GM23338 (cell line): ENCODE measurements at regions not wholly inside any gene's neighbourhood (a gene's known extent, or its start where the extent isn't known, plus 50 kb on each side); places are given as distances from the start of the nearest gene placed in this dataset.
"Not testable (repeated sequence)": the region's sequence is repeated elsewhere in the genome, so short reads cannot be mapped to it uniquely, and the experiment has no call there.

Experiments
- ATAC-seq: fragments of 200-7000 bp; cut with Tn5 transposase; 3 replicates; pipeline ENCODE4 v1.9.1; 2020
- DNase-seq: peaks from one replicate; pipeline ENCODE4 v3.0.0-alpha.2; 2015; ENCODE audit warnings: low spot score
- H2AFZ ChIP-seq: fragments of 200-600 bp; sonication (generic); 2 replicates; pipeline ENCODE4 v1.8.0; 2016; ENCODE audit warnings: antibody characterized with exemption, mild to moderate bottlenecking, moderate library complexity
- H3F3A ChIP-seq: fragments of 200-600 bp; sonication (generic); replicated peaks from 2 replicates; pipeline ENCODE4 v1.8.0; 2017; ENCODE audit warnings: antibody characterized with exemption, mixed run types, low read depth
- H3K27ac ChIP-seq: fragments of 200-600 bp; sonication (generic); 2 replicates; pipeline ENCODE4 v1.6.1; 2016; ENCODE audit warnings: low read depth
- H3K27me3 ChIP-seq: fragments of 200-600 bp; sonication (generic); 2 replicates; pipeline ENCODE4 v1.8.0; 2016; ENCODE audit warnings: mild to moderate bottlenecking, mixed run types, moderate library complexity; ENCODE audit not compliant: insufficient read depth
- H3K36me3 ChIP-seq: fragments of 200-600 bp; sonication (generic); 2 replicates; pipeline ENCODE4 v1.8.0; 2016; ENCODE audit warnings: mild to moderate bottlenecking; ENCODE audit not compliant: insufficient read depth
- H3K4me1 ChIP-seq: fragments of 200-600 bp; sonication (generic); 2 replicates; pipeline ENCODE4 v1.8.0; 2016; ENCODE audit warnings: mild to moderate bottlenecking, moderate library complexity; ENCODE audit not compliant: insufficient read depth
- H3K4me2 ChIP-seq: fragments of 200-600 bp; sonication (generic); 2 replicates; pipeline ENCODE4 v1.7.1; 2017; ENCODE audit warnings: mixed run types
- H3K4me3 ChIP-seq: fragments of 200-600 bp; sonication (generic); 2 replicates; pipeline ENCODE4 v1.6.1; 2016; ENCODE audit warnings: mixed run types
- H3K79me2 ChIP-seq: fragments of 200-600 bp; sonication (generic); replicated peaks from 2 replicates; pipeline ENCODE4 v1.8.0; 2017; ENCODE audit warnings: mild to moderate bottlenecking; ENCODE audit not compliant: insufficient read depth
- H3K9me2 ChIP-seq: fragments of 200-600 bp; sonication (generic); 2 replicates; pipeline ENCODE4 v1.8.0; 2017; ENCODE audit not compliant: insufficient read depth
- H4K20me1 ChIP-seq: fragments of 200-600 bp; sonication (generic); replicated peaks from 2 replicates; pipeline ENCODE4 v1.8.0; 2017; ENCODE audit warnings: mild to moderate bottlenecking; ENCODE audit not compliant: insufficient read depth
- H3K27ac Mint-ChIP-seq: 2 replicates; pipeline ENCODE4 v1.8.0; 2020; ENCODE audit warnings: inconsistent platforms, mild to moderate bottlenecking, moderate library complexity, mixed read lengths
- H3K27me3 Mint-ChIP-seq: 3 replicates; pipeline ENCODE4 v1.8.0; 2022; ENCODE audit warnings: low read depth, mild to moderate bottlenecking, moderate library complexity, mixed read lengths, inconsistent platforms; ENCODE audit not compliant: insufficient read depth, poor library complexity
- H3K36me3 Mint-ChIP-seq: 3 replicates; pipeline ENCODE4 v1.8.0; 2021; ENCODE audit warnings: low read depth, mild to moderate bottlenecking, inconsistent platforms, moderate library complexity, mixed read lengths
- H3K4me1 Mint-ChIP-seq: 3 replicates; pipeline ENCODE4 v1.8.0; 2020; ENCODE audit warnings: mild to moderate bottlenecking, inconsistent platforms, mixed read lengths
- H3K4me3 Mint-ChIP-seq: 3 replicates; pipeline ENCODE4 v1.8.0; 2021; ENCODE audit warnings: moderate library complexity, mild to moderate bottlenecking, inconsistent platforms, mixed read lengths
- H3K9me3 Mint-ChIP-seq: 3 replicates; pipeline ENCODE4 v1.8.0; 2020; ENCODE audit warnings: moderate library complexity, mild to moderate bottlenecking, inconsistent platforms, mixed read lengths
- JUNB ChIP-seq: IDR thresholded peaks from one replicate; pipeline ENCODE4 v1.6.1; 2016; ENCODE audit warnings: antibody characterized with exemption; ENCODE audit not compliant: unreplicated experiment
- NANOG ChIP-seq: IDR thresholded peaks from 2 replicates; pipeline ENCODE4 v1.6.1; 2016; ENCODE audit warnings: antibody characterized with exemption, borderline replicate concordance
- POLR2AphosphoS5 ChIP-seq: IDR thresholded peaks from 2 replicates; pipeline ENCODE4 v1.6.1; 2016; ENCODE audit warnings: antibody characterized with exemption, low read depth
- STAT1 ChIP-seq: IDR thresholded peaks from one replicate; pipeline ENCODE4 v1.6.1; 2016; ENCODE audit warnings: antibody characterized with exemption; ENCODE audit not compliant: unreplicated experiment
- ZNF331 ChIP-seq: fragments of 250-450 bp; sonication (Bioruptor Pico); IDR thresholded peaks from 2 replicates; pipeline ENCODE4 v1.5.0; 2020; ENCODE audit warnings: low read depth, mild to moderate bottlenecking, moderate library complexity
- TF ChIP-seq, protein P1 (sequence below): fragments of 250-450 bp; sonication (Bioruptor Pico); IDR thresholded peaks from 2 replicates; pipeline ENCODE4 v1.5.0; 2020; ENCODE audit warnings: mild to moderate bottlenecking, moderate library complexity
- TF ChIP-seq, protein P2 (sequence below), 2 experiments: fragments of 200-600 bp in 1 of 2; sonication (generic) in 1 of 2; conservative IDR thresholded peaks; 2 replicates each; pipeline versions ENCODE4 v1.5.1 to v1.6.1; 2016 to 2017; ENCODE audit warnings: antibody characterized with exemption in 2 of 2, low read depth in 2 of 2, mild to moderate bottlenecking in 2 of 2, moderate library complexity in 1 of 2
- TF ChIP-seq, protein P3 (sequence below): IDR thresholded peaks from 2 replicates; pipeline ENCODE4 v1.6.1; 2016; ENCODE audit warnings: antibody characterized with exemption
- TF ChIP-seq, protein P4 (sequence below): IDR thresholded peaks from one replicate; pipeline ENCODE4 v1.6.1; 2018; ENCODE audit warnings: antibody characterized with exemption; ENCODE audit not compliant: unreplicated experiment

DNA sequence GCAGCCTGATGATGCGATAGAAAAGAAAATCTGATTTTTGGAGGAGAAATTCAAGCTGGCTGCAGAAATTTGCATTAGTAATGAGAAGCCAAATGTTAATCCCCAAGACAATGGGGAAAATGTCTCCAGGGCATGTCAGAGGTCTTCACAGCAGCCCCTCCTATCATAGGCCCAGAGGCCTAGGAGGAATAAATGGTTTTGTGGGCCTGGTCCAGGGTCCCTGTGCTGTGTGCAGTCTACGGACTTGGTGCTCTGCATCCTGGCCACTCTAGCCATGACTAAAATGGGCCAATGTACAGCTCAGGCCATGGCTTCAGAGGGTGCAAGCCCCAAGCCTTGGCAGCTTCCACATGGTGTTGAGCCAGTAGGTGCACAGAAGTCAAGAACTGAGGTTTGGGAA, 303.8 kb upstream of the SEMA3C start:
- ATAC-seq, H3K4me2 ChIP-seq, H3F3A ChIP-seq: not testable (repeated sequence)

DNA sequence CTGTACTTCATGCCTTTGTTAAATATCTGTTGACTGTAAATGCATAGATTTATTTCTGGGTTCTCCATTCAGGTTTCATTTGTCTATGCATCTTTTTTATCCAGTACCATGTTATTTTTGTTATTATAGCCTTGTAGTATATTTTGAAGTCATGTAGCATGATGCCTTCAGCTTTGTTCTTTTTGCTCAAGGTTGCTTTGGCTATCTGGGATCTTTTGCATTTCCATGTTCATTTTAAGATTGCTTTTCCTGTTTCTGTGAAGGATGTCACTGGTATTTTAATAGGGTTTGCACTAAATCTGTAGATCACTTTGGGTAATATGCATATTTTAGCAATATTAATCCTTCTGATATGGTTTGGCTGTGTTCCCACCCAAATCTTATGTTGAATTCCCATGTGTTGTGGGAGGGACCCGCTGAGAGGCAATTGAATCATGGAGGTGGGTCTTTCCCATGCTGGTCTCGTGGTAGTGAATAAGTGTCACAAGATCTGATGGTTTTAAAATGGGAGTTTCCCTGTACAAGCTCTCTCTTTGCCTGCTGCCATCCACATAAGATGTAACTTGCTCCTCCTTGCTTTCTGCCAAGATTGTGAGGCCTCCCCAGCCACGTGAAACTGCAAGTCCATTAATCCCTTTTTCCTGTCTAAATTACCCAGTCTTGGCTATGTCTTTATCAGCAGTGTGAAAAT, 302.8 kb upstream of the SEMA3C start:
- no peaks in the 10 kb centered on the region for H3K27me3 ChIP-seq
- no peaks in the 10 kb centered on the region for H3F3A ChIP-seq
- H3K27me3 Mint-ChIP-seq, result no peaks in the 10 kb centered on the region
- H3K27ac ChIP-seq, result no peak overlapping the region
- peaks cover 29% of the 10 kb centered on the region for H3K9me3 Mint-ChIP-seq
- H3K4me3 ChIP-seq, result no peak overlapping the region
- H3K79me2 ChIP-seq, result no peaks in the 10 kb centered on the region
- no peaks in the 10 kb centered on the region for H3K9me2 ChIP-seq
- no peak overlapping the region for H3K4me3 Mint-ChIP-seq
- no peak overlapping the region for H2AFZ ChIP-seq
- no peak overlapping the region for H3K27ac Mint-ChIP-seq
- peaks cover 24% of the 10 kb centered on the region for H3K36me3 Mint-ChIP-seq
- no peaks in the 10 kb centered on the region for H3K36me3 ChIP-seq
- DNase-seq (no peak), ATAC-seq (no peak)
- no peaks in the 10 kb centered on the region for H3K4me1 Mint-ChIP-seq
- no peaks in the 10 kb centered on the region for H3K4me1 ChIP-seq
- H4K20me1 ChIP-seq, result no peaks in the 10 kb centered on the region
- H3K4me2 ChIP-seq, result no peak overlapping the region
- no peak for TF ChIP-seq JUNB
- TF ChIP-seq, protein P1, sequence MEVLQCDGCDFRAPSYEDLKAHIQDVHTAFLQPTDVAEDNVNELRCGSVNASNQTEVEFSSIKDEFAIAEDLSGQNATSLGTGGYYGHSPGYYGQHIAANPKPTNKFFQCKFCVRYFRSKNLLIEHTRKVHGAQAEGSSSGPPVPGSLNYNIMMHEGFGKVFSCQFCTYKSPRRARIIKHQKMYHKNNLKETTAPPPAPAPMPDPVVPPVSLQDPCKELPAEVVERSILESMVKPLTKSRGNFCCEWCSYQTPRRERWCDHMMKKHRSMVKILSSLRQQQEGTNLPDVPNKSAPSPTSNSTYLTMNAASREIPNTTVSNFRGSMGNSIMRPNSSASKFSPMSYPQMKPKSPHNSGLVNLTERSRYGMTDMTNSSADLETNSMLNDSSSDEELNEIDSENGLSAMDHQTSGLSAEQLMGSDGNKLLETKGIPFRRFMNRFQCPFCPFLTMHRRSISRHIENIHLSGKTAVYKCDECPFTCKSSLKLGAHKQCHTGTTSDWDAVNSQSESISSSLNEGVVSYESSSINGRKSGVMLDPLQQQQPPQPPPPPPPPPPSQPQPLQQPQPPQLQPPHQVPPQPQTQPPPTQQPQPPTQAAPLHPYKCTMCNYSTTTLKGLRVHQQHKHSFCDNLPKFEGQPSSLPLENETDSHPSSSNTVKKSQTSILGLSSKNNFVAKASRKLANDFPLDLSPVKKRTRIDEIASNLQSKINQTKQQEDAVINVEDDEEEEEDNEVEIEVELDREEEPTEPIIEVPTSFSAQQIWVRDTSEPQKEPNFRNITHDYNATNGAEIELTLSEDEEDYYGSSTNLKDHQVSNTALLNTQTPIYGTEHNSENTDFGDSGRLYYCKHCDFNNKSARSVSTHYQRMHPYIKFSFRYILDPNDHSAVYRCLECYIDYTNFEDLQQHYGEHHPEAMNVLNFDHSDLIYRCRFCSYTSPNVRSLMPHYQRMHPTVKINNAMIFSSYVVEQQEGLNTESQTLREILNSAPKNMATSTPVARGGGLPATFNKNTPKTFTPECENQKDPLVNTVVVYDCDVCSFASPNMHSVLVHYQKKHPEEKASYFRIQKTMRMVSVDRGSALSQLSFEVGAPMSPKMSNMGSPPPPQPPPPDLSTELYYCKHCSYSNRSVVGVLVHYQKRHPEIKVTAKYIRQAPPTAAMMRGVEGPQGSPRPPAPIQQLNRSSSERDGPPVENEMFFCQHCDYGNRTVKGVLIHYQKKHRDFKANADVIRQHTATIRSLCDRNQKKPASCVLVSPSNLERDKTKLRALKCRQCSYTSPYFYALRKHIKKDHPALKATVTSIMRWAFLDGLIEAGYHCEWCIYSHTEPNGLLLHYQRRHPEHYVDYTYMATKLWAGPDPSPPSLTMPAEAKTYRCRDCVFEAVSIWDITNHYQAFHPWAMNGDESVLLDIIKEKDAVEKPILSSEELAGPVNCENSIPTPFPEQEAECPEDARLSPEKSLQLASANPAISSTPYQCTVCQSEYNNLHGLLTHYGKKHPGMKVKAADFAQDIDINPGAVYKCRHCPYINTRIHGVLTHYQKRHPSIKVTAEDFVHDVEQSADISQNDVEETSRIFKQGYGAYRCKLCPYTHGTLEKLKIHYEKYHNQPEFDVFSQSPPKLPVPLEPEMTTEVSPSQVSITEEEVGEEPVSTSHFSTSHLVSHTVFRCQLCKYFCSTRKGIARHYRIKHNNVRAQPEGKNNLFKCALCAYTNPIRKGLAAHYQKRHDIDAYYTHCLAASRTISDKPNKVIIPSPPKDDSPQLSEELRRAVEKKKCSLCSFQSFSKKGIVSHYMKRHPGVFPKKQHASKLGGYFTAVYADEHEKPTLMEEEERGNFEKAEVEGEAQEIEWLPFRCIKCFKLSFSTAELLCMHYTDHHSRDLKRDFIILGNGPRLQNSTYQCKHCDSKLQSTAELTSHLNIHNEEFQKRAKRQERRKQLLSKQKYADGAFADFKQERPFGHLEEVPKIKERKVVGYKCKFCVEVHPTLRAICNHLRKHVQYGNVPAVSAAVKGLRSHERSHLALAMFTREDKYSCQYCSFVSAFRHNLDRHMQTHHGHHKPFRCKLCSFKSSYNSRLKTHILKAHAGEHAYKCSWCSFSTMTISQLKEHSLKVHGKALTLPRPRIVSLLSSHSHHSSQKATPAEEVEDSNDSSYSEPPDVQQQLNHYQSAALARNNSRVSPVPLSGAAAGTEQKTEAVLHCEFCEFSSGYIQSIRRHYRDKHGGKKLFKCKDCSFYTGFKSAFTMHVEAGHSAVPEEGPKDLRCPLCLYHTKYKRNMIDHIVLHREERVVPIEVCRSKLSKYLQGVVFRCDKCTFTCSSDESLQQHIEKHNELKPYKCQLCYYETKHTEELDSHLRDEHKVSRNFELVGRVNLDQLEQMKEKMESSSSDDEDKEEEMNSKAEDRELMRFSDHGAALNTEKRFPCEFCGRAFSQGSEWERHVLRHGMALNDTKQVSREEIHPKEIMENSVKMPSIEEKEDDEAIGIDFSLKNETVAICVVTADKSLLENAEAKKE (CRISPR knock-in tag), result no peak
- no peak for TF ChIP-seq NANOG
- no peak for TF ChIP-seq STAT1
- TF ChIP-seq, protein P2, sequence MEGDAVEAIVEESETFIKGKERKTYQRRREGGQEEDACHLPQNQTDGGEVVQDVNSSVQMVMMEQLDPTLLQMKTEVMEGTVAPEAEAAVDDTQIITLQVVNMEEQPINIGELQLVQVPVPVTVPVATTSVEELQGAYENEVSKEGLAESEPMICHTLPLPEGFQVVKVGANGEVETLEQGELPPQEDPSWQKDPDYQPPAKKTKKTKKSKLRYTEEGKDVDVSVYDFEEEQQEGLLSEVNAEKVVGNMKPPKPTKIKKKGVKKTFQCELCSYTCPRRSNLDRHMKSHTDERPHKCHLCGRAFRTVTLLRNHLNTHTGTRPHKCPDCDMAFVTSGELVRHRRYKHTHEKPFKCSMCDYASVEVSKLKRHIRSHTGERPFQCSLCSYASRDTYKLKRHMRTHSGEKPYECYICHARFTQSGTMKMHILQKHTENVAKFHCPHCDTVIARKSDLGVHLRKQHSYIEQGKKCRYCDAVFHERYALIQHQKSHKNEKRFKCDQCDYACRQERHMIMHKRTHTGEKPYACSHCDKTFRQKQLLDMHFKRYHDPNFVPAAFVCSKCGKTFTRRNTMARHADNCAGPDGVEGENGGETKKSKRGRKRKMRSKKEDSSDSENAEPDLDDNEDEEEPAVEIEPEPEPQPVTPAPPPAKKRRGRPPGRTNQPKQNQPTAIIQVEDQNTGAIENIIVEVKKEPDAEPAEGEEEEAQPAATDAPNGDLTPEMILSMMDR (conservative IDR thresholded peaks at IDR 0.05; ENCODE audit: low read depth in 2 of 2), result no peak
- TF ChIP-seq, protein P3, sequence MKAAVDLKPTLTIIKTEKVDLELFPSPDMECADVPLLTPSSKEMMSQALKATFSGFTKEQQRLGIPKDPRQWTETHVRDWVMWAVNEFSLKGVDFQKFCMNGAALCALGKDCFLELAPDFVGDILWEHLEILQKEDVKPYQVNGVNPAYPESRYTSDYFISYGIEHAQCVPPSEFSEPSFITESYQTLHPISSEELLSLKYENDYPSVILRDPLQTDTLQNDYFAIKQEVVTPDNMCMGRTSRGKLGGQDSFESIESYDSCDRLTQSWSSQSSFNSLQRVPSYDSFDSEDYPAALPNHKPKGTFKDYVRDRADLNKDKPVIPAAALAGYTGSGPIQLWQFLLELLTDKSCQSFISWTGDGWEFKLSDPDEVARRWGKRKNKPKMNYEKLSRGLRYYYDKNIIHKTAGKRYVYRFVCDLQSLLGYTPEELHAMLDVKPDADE, result no peak
- TF ChIP-seq, protein P4, sequence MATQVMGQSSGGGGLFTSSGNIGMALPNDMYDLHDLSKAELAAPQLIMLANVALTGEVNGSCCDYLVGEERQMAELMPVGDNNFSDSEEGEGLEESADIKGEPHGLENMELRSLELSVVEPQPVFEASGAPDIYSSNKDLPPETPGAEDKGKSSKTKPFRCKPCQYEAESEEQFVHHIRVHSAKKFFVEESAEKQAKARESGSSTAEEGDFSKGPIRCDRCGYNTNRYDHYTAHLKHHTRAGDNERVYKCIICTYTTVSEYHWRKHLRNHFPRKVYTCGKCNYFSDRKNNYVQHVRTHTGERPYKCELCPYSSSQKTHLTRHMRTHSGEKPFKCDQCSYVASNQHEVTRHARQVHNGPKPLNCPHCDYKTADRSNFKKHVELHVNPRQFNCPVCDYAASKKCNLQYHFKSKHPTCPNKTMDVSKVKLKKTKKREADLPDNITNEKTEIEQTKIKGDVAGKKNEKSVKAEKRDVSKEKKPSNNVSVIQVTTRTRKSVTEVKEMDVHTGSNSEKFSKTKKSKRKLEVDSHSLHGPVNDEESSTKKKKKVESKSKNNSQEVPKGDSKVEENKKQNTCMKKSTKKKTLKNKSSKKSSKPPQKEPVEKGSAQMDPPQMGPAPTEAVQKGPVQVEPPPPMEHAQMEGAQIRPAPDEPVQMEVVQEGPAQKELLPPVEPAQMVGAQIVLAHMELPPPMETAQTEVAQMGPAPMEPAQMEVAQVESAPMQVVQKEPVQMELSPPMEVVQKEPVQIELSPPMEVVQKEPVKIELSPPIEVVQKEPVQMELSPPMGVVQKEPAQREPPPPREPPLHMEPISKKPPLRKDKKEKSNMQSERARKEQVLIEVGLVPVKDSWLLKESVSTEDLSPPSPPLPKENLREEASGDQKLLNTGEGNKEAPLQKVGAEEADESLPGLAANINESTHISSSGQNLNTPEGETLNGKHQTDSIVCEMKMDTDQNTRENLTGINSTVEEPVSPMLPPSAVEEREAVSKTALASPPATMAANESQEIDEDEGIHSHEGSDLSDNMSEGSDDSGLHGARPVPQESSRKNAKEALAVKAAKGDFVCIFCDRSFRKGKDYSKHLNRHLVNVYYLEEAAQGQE, result no peak
- no peak for TF ChIP-seq POLR2AphosphoS5
- no peak for TF ChIP-seq ZNF331 (CRISPR knock-in tag)

More for the DNA sequence above, 303.8 kb upstream of the SEMA3C start:
- H3K9me2 ChIP-seq, H3K4me1 Mint-ChIP-seq, DNase-seq, H4K20me1 ChIP-seq, H3K27me3 ChIP-seq, H2AFZ ChIP-seq, H3K4me3 ChIP-seq, H3K27ac ChIP-seq, H3K27me3 Mint-ChIP-seq, H3K4me3 Mint-ChIP-seq, H3K79me2 ChIP-seq, H3K4me1 ChIP-seq, H3K36me3 ChIP-seq, H3K27ac Mint-ChIP-seq: not testable (repeated sequence)
- peaks cover 24% of the 10 kb centered on the region for H3K36me3 Mint-ChIP-seq
- H3K9me3 Mint-ChIP-seq, result peaks cover 29% of the 10 kb centered on the region
